Neural cell (in vitro differentiated cells): ENCODE measurements at regions not wholly inside any gene's neighbourhood (a gene's known extent, or its start where the extent isn't known, plus 50 kb on each side); places are given as distances from the start of the nearest gene placed in this dataset.

Source experiments
- H2AFZ ChIP-seq: fragments of 200-600, 300-800 bp; sonication (generic), shearing (Covaris generic); 2 replicates; pipeline ENCODE4 v1.6.0; 2014; ENCODE audit warnings: low read depth, mild to moderate bottlenecking, antibody characterized with exemption, low read length, moderate library complexity
- H3F3A ChIP-seq: fragments of 200-600 bp; shearing (Covaris generic); 2 replicates; pipeline ENCODE4 v1.6.1; 2016; ENCODE audit warnings: mild to moderate bottlenecking, moderate library complexity, mixed read lengths, antibody characterized with exemption, low read length; ENCODE audit not compliant: insufficient read depth, poor library complexity, severe bottlenecking
- H3K27ac ChIP-seq: fragments of 200-600, 300-800 bp; sonication (generic), shearing (Covaris generic); 2 replicates; pipeline ENCODE4 v1.5.1; 2014; ENCODE audit warnings: mild to moderate bottlenecking, low read length, moderate library complexity
- H3K27me3 ChIP-seq: fragments of 300-800, 200-600 bp; sonication (generic), shearing (Covaris generic); 2 replicates; pipeline ENCODE4 v1.6.0; 2014; ENCODE audit warnings: mild to moderate bottlenecking, low read depth, low read length, moderate library complexity; ENCODE audit not compliant: insufficient read depth
- H3K36me3 ChIP-seq: fragments of 300-800, 200-600 bp; sonication (generic), shearing (Covaris generic); 2 replicates; pipeline ENCODE4 v1.5.1; 2014; ENCODE audit warnings: mild to moderate bottlenecking, antibody characterized with exemption, low read length, moderate library complexity; ENCODE audit not compliant: insufficient read depth
- H3K4me2 ChIP-seq: fragments of 300-800, 200-600 bp; sonication (generic), shearing (Covaris generic); 2 replicates; pipeline ENCODE4 v1.6.0; 2014; ENCODE audit warnings: mild to moderate bottlenecking, low read length
- H3K4me3 ChIP-seq: fragments of 300-800, 200-600 bp; sonication (generic), shearing (Covaris generic); 2 replicates; pipeline ENCODE4 v1.5.1; 2014; ENCODE audit warnings: mild to moderate bottlenecking, low read length, moderate library complexity
- H3K79me2 ChIP-seq: fragments of 200-600 bp; shearing (Covaris generic); replicated peaks from 2 replicates; pipeline ENCODE4 v1.6.0; 2014; ENCODE audit warnings: mild to moderate bottlenecking, low read length, moderate library complexity; ENCODE audit not compliant: insufficient read depth
- H3K9ac ChIP-seq: fragments of 300-800, 200-600 bp; sonication (generic), shearing (Covaris generic); 2 replicates; pipeline ENCODE4 v1.6.1; 2016; ENCODE audit warnings: mild to moderate bottlenecking, low read length, mixed read lengths
- H3K9me2 ChIP-seq: fragments of 200-600 bp; shearing (Covaris generic); 2 replicates; pipeline ENCODE4 v1.6.1; 2016; ENCODE audit warnings: mild to moderate bottlenecking, low read length, mixed read lengths; ENCODE audit not compliant: insufficient read depth
- H3K9me3 ChIP-seq: fragments of 200-600, 300-800 bp; sonication (generic), shearing (Covaris generic); 2 replicates; pipeline ENCODE4 v1.6.1; 2016; ENCODE audit warnings: mild to moderate bottlenecking, mixed run types, low read length, moderate library complexity, mixed read lengths
- H4K20me1 ChIP-seq: fragments of 200-600 bp; shearing (Covaris generic); 2 replicates; pipeline ENCODE4 v1.6.1; 2016; ENCODE audit warnings: mild to moderate bottlenecking, mixed run types; ENCODE audit not compliant: insufficient read depth
- EP300 ChIP-seq: fragments of 450-650 bp; conservative IDR thresholded peaks from 2 replicates; pipeline ENCODE4 v1.6.1; 2014; ENCODE audit warnings: antibody characterized with exemption, mild to moderate bottlenecking, moderate library complexity; ENCODE audit not compliant: poor library complexity, severe bottlenecking
- EZH2 ChIP-seq: fragments of 200-600, 300-800 bp; shearing (Covaris generic), sonication (generic); IDR thresholded peaks from 2 replicates; pipeline ENCODE4 v1.6.1; 2014; ENCODE audit warnings: antibody characterized with exemption, low read length, borderline replicate concordance, mild to moderate bottlenecking; ENCODE audit not compliant: insufficient read depth, poor library complexity, severe bottlenecking
- MXI1 ChIP-seq: fragments of 450-650 bp; conservative IDR thresholded peaks from 2 replicates; pipeline ENCODE4 v1.6.1; 2014; ENCODE audit warnings: antibody characterized with exemption, mild to moderate bottlenecking; ENCODE audit not compliant: poor library complexity, severe bottlenecking
- POLR2AphosphoS5 ChIP-seq: IDR thresholded peaks from 2 replicates; pipeline ENCODE4 v1.6.1; 2012
- RAD21 ChIP-seq: fragments of 450-650 bp; conservative IDR thresholded peaks from 2 replicates; pipeline ENCODE4 v1.6.1; 2014; ENCODE audit warnings: antibody characterized with exemption, mild to moderate bottlenecking, moderate library complexity
- SMC3 ChIP-seq: fragments of 450-650 bp; conservative IDR thresholded peaks from 2 replicates; pipeline ENCODE4 v1.6.1; 2014; ENCODE audit warnings: antibody characterized with exemption, mild to moderate bottlenecking, moderate library complexity; ENCODE audit not compliant: poor library complexity
- TAF1 ChIP-seq: IDR thresholded peaks from 2 replicates; pipeline ENCODE4 v1.6.1; 2012; ENCODE audit warnings: low read depth
- TF ChIP-seq, protein P1 (sequence below): IDR thresholded peaks from 2 replicates; pipeline ENCODE4 v1.6.1; 2012; ENCODE audit warnings: borderline replicate concordance
- TF ChIP-seq, protein P2 (sequence below): fragments of 450-650 bp; IDR thresholded peaks from 2 replicates; pipeline ENCODE4 v1.5.1; 2014; ENCODE audit warnings: antibody characterized with exemption, mild to moderate bottlenecking, moderate library complexity; ENCODE audit not compliant: poor library complexity, severe bottlenecking

DNA sequence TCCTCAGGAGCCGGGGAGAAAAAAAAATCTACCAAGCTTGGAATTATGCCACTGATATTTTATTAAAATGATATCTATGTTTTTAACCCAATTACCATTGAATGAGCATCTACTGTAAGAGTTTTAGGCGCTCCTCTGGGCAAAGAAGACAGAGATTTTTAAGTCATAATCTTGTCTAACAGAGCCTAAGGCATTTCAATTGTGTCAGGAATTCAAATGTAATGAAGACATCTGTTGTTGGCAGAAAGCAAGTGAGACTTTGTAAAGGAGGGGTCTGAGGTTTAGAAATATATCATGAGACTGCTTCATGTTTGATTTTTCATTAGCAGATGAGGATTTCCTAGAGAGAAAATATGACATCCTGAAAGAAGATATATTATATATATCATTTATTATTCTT, 1158.1 kb downstream of the FSTL5 start:
- no peak overlapping the region for H3K4me2 ChIP-seq
- no peak overlapping the region for H3K9ac ChIP-seq
- TF ChIP-seq RAD21, result no peak
- no peak for TF ChIP-seq EZH2
- no peak for TF ChIP-seq POLR2AphosphoS5
- TF ChIP-seq TAF1, result no peak
- TF ChIP-seq, protein P1, sequence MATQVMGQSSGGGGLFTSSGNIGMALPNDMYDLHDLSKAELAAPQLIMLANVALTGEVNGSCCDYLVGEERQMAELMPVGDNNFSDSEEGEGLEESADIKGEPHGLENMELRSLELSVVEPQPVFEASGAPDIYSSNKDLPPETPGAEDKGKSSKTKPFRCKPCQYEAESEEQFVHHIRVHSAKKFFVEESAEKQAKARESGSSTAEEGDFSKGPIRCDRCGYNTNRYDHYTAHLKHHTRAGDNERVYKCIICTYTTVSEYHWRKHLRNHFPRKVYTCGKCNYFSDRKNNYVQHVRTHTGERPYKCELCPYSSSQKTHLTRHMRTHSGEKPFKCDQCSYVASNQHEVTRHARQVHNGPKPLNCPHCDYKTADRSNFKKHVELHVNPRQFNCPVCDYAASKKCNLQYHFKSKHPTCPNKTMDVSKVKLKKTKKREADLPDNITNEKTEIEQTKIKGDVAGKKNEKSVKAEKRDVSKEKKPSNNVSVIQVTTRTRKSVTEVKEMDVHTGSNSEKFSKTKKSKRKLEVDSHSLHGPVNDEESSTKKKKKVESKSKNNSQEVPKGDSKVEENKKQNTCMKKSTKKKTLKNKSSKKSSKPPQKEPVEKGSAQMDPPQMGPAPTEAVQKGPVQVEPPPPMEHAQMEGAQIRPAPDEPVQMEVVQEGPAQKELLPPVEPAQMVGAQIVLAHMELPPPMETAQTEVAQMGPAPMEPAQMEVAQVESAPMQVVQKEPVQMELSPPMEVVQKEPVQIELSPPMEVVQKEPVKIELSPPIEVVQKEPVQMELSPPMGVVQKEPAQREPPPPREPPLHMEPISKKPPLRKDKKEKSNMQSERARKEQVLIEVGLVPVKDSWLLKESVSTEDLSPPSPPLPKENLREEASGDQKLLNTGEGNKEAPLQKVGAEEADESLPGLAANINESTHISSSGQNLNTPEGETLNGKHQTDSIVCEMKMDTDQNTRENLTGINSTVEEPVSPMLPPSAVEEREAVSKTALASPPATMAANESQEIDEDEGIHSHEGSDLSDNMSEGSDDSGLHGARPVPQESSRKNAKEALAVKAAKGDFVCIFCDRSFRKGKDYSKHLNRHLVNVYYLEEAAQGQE, result no peak
- TF ChIP-seq SMC3, result no peak
- no peak for TF ChIP-seq MXI1
- TF ChIP-seq EP300, result no peak
- TF ChIP-seq, protein P2, sequence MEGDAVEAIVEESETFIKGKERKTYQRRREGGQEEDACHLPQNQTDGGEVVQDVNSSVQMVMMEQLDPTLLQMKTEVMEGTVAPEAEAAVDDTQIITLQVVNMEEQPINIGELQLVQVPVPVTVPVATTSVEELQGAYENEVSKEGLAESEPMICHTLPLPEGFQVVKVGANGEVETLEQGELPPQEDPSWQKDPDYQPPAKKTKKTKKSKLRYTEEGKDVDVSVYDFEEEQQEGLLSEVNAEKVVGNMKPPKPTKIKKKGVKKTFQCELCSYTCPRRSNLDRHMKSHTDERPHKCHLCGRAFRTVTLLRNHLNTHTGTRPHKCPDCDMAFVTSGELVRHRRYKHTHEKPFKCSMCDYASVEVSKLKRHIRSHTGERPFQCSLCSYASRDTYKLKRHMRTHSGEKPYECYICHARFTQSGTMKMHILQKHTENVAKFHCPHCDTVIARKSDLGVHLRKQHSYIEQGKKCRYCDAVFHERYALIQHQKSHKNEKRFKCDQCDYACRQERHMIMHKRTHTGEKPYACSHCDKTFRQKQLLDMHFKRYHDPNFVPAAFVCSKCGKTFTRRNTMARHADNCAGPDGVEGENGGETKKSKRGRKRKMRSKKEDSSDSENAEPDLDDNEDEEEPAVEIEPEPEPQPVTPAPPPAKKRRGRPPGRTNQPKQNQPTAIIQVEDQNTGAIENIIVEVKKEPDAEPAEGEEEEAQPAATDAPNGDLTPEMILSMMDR, result no peak
- no peaks in the 10 kb centered on the region for H3K9me2 ChIP-seq
- H4K20me1 ChIP-seq, result no peaks in the 10 kb centered on the region
- no peaks in the 10 kb centered on the region for H3K9me3 ChIP-seq
- H2AFZ ChIP-seq, result no peak overlapping the region
- H3K4me3 ChIP-seq, result no peak overlapping the region
- no peaks in the 10 kb centered on the region for H3K79me2 ChIP-seq
- no peaks in the 10 kb centered on the region for H3K36me3 ChIP-seq
- H3K27me3 ChIP-seq, result no peaks in the 10 kb centered on the region
- H3F3A ChIP-seq, result no peaks in the 10 kb centered on the region
- H3K27ac ChIP-seq, result no peak overlapping the region

- Histone ChIP-seq H3K36me3 (no peaks in the 10 kb centered on the region), H3K9me3 (no peaks in the 10 kb centered on the region), H3K27ac (no peak overlapping the region), H3K27me3 (no peaks in the 10 kb centered on the region), H3K4me2 (no peak overlapping the region), H3K9me2 (no peaks in the 10 kb centered on the region), H2AFZ (no peak overlapping the region), H3F3A (no peaks in the 10 kb centered on the region), H3K79me2 (no peaks in the 10 kb centered on the region), H3K9ac (no peak overlapping the region), H3K4me3 (no peak overlapping the region), H4K20me1 (no peaks in the 10 kb centered on the region)
- TF ChIP-seq, protein P1, result no peak
- TF ChIP-seq EP300, result no peak
- TF ChIP-seq, protein P2, result no peak
- no peak for TF ChIP-seq TAF1
These were observed 1155.3 kb downstream of the FSTL5 start for GRCh38 chr4:161008527-161008926.
